ENCODE measurements at regions not wholly inside any gene's neighbourhood (a gene's known extent, or its start where the extent isn't known, plus 50 kb on each side); places are given as distances from the start of the nearest gene placed in this dataset.
"Not testable (repeated sequence)": the region's sequence is repeated elsewhere in the genome, so short reads cannot be mapped to it uniquely, and the experiment has no call there.

- Mint-ChIP-seq H3K36me3 (no peaks in the 10 kb centered on the region), H3K9me3 (no peaks in the 10 kb centered on the region), H3K27me3 (no peaks in the 10 kb centered on the region), H3K4me1 (ENCODE audit: low read depth in 2 of 2) (no peaks in the 10 kb centered on the region), H3K27ac (no peak overlapping the region), H3K4me3 (no peak overlapping the region)
- DNase-seq (ENCODE audit: low spot score) (no peak), ATAC-seq (no peak)
Measured at GRCh38 chr9:78676009-78676408, 379.1 kb downstream of the PSAT1 start.

- Mint-ChIP-seq H3K4me3 (no peak overlapping the region), H3K36me3 (no peaks in the 10 kb centered on the region), H3K27me3 (no peaks in the 10 kb centered on the region), H3K9me3 (no peaks in the 10 kb centered on the region), H3K27ac (no peak overlapping the region), H3K4me1 (ENCODE audit: low read depth in 2 of 2) (no peaks in the 10 kb centered on the region)
- DNase-seq (ENCODE audit: low spot score) (no peak), ATAC-seq (no peak)
Measured at GRCh38 chr9:78676623-78677022, 379.7 kb downstream of the PSAT1 start.

- DNase-seq (ENCODE audit: low spot score) (no peak), ATAC-seq (no peak)
- Mint-ChIP-seq H3K4me1 (ENCODE audit: low read depth in 2 of 2) (no peaks in the 10 kb centered on the region), H3K27me3 (no peaks in the 10 kb centered on the region), H3K36me3 (no peaks in the 10 kb centered on the region), H3K9me3 (no peaks in the 10 kb centered on the region), H3K27ac (no peak overlapping the region), H3K4me3 (no peak overlapping the region)
Measured at GRCh38 chr9:78677326-78677725, 380.4 kb downstream of the PSAT1 start.

GRCh38 chr9:78678877-78679276 is 382.0 kb downstream of the PSAT1 start:
- peaks cover 4% of the 10 kb centered on the region for H3K9me3 Mint-ChIP-seq
- H3K36me3 Mint-ChIP-seq, result no peaks in the 10 kb centered on the region
- no peaks in the 10 kb centered on the region for H3K4me1 Mint-ChIP-seq (ENCODE audit: low read depth in 2 of 2)
- H3K27me3 Mint-ChIP-seq, result no peaks in the 10 kb centered on the region
- DNase-seq (ENCODE audit: low spot score), result no peak
- ATAC-seq, result no peak
- no peak overlapping the region for H3K27ac Mint-ChIP-seq
- H3K4me3 Mint-ChIP-seq, result no peak overlapping the region

GRCh38 chr9:78680196-78680595 is 383.3 kb downstream of the PSAT1 start:
- H3K27ac Mint-ChIP-seq, result no peak overlapping the region
- H3K27me3 Mint-ChIP-seq, result no peaks in the 10 kb centered on the region
- no peaks in the 10 kb centered on the region for H3K36me3 Mint-ChIP-seq
- H3K9me3 Mint-ChIP-seq, result peaks cover 4% of the 10 kb centered on the region
- ATAC-seq (no peak), DNase-seq (ENCODE audit: low spot score) (no peak)
- no peaks in the 10 kb centered on the region for H3K4me1 Mint-ChIP-seq (ENCODE audit: low read depth in 2 of 2)
- no peak overlapping the region for H3K4me3 Mint-ChIP-seq

GRCh38 chr9:78682216-78682615 is 385.3 kb downstream of the PSAT1 start:
- no peak overlapping the region for H3K27ac Mint-ChIP-seq
- H3K27me3 Mint-ChIP-seq, result no peaks in the 10 kb centered on the region
- H3K4me1 Mint-ChIP-seq (ENCODE audit: low read depth in 2 of 2), result no peaks in the 10 kb centered on the region
- ATAC-seq (no peak), DNase-seq (ENCODE audit: low spot score) (no peak)
- peaks cover 6% of the 10 kb centered on the region for H3K9me3 Mint-ChIP-seq
- no peaks in the 10 kb centered on the region for H3K36me3 Mint-ChIP-seq
- no peak overlapping the region for H3K4me3 Mint-ChIP-seq

- no peak overlapping the region for H3K4me3 Mint-ChIP-seq
- H3K4me1 Mint-ChIP-seq (ENCODE audit: low read depth in 2 of 2), result no peaks in the 10 kb centered on the region
- ATAC-seq (no peak), DNase-seq (ENCODE audit: low spot score) (no peak)
- H3K27ac Mint-ChIP-seq, result no peak overlapping the region
- H3K36me3 Mint-ChIP-seq, result no peaks in the 10 kb centered on the region
- peaks cover 9% of the 10 kb centered on the region for H3K9me3 Mint-ChIP-seq
- no peaks in the 10 kb centered on the region for H3K27me3 Mint-ChIP-seq
Measured at GRCh38 chr9:78685471-78685870, 388.5 kb downstream of the PSAT1 start.

GRCh38 chr9:78688796-78689195 is 391.9 kb downstream of the PSAT1 start:
- ATAC-seq (no peak), DNase-seq (ENCODE audit: low spot score) (no peak)
- H3K4me3 Mint-ChIP-seq, result no peak overlapping the region
- peaks cover 0 to 2% of the 10 kb centered on the region in 2 donors for H3K27me3 Mint-ChIP-seq
- H3K36me3 Mint-ChIP-seq, result no peaks in the 10 kb centered on the region
- H3K9me3 Mint-ChIP-seq, result peaks cover 8% of the 10 kb centered on the region
- H3K27ac Mint-ChIP-seq, result no peak overlapping the region
- no peaks in the 10 kb centered on the region for H3K4me1 Mint-ChIP-seq (ENCODE audit: low read depth in 2 of 2)

- H3K27ac Mint-ChIP-seq, result no peak overlapping the region
- H3K27me3 Mint-ChIP-seq, result peaks cover 0 to 2% of the 10 kb centered on the region in 2 donors
- DNase-seq (ENCODE audit: low spot score) (no peak), ATAC-seq (no peak)
- H3K9me3 Mint-ChIP-seq, result peaks cover 5% of the 10 kb centered on the region
- no peak overlapping the region for H3K4me3 Mint-ChIP-seq
- H3K36me3 Mint-ChIP-seq, result no peaks in the 10 kb centered on the region
- H3K4me1 Mint-ChIP-seq (ENCODE audit: low read depth in 2 of 2), result no peaks in the 10 kb centered on the region
Measured at GRCh38 chr9:78691542-78691941, 394.6 kb downstream of the PSAT1 start.

- no peak for DNase-seq (ENCODE audit: low spot score)
- Mint-ChIP-seq H3K4me1 (ENCODE audit: low read depth in 2 of 2) (no peaks in the 10 kb centered on the region), H3K27ac (no peak overlapping the region), H3K9me3 (peaks cover 4% of the 10 kb centered on the region), H3K4me3 (no peak overlapping the region), H3K36me3 (no peaks in the 10 kb centered on the region), H3K27me3 (peaks cover 0 to 2% of the 10 kb centered on the region in 2 donors)
- ATAC-seq, result no peak
Measured at GRCh38 chr9:78692871-78693270, 395.9 kb downstream of the PSAT1 start.

GRCh38 chr9:78694974-78695373 is 398.0 kb downstream of the PSAT1 start:
- Mint-ChIP-seq H3K36me3 (no peaks in the 10 kb centered on the region), H3K9me3 (peaks cover 7% of the 10 kb centered on the region), H3K27ac (no peak overlapping the region), H3K27me3 (peaks cover 0 to 2% of the 10 kb centered on the region in 2 donors), H3K4me1 (ENCODE audit: low read depth in 2 of 2) (no peaks in the 10 kb centered on the region), H3K4me3 (no peak overlapping the region)
- no peak for DNase-seq (ENCODE audit: low spot score)
- ATAC-seq, result no peak

- no peaks in the 10 kb centered on the region for H3K36me3 Mint-ChIP-seq
- H3K27me3 Mint-ChIP-seq, result peaks cover 0 to 2% of the 10 kb centered on the region in 2 donors
- H3K4me3 Mint-ChIP-seq, result no peak overlapping the region
- ATAC-seq, result no peak
- H3K27ac Mint-ChIP-seq, result no peak overlapping the region
- no peaks in the 10 kb centered on the region for H3K4me1 Mint-ChIP-seq (ENCODE audit: low read depth in 2 of 2)
- no peak for DNase-seq (ENCODE audit: low spot score)
- H3K9me3 Mint-ChIP-seq, result peaks cover 7% of the 10 kb centered on the region
Measured at GRCh38 chr9:78695519-78695918, 398.6 kb downstream of the PSAT1 start.

GRCh38 chr9:78697618-78698017 is 400.7 kb downstream of the PSAT1 start:
- Mint-ChIP-seq H3K9me3 (peaks cover 7% of the 10 kb centered on the region), H3K27me3 (peaks cover 0 to 2% of the 10 kb centered on the region in 2 donors), H3K36me3 (no peaks in the 10 kb centered on the region), H3K4me3 (no peak overlapping the region), H3K4me1 (ENCODE audit: low read depth in 2 of 2) (no peaks in the 10 kb centered on the region), H3K27ac (no peak overlapping the region)
- ATAC-seq (no peak), DNase-seq (ENCODE audit: low spot score) (no peak)

- ATAC-seq (no peak), DNase-seq (ENCODE audit: low spot score) (no peak)
- peaks cover 4% of the 10 kb centered on the region for H3K9me3 Mint-ChIP-seq
- no peak overlapping the region for H3K4me3 Mint-ChIP-seq
- H3K27me3 Mint-ChIP-seq, result no peaks in the 10 kb centered on the region
- H3K36me3 Mint-ChIP-seq, result no peaks in the 10 kb centered on the region
- no peaks in the 10 kb centered on the region for H3K4me1 Mint-ChIP-seq (ENCODE audit: low read depth in 2 of 2)
- no peak overlapping the region for H3K27ac Mint-ChIP-seq
Measured at GRCh38 chr9:78698371-78698770, 401.4 kb downstream of the PSAT1 start.

- H3K36me3 Mint-ChIP-seq; H3K27ac Mint-ChIP-seq; H3K4me3 Mint-ChIP-seq; ATAC-seq; H3K4me1 Mint-ChIP-seq (ENCODE audit: low read depth in 2 of 2); H3K9me3 Mint-ChIP-seq; DNase-seq (ENCODE audit: low spot score); H3K27me3 Mint-ChIP-seq: not testable (repeated sequence)
Measured at GRCh38 chr9:78699217-78699616, 402.3 kb downstream of the PSAT1 start.

Measured in natural killer cell treated with Interleukin-12 subunit alpha and Interleukin-12 subunit beta and Interleukin-15 and Interleukin-18, amount 100 ng/mL, for 72 hours (primary cell).